AML-193 (cell line): ENCODE measurements at regions not wholly inside any gene's neighbourhood (a gene's known extent, or its start where the extent isn't known, plus 50 kb on each side); places are given as distances from the start of the nearest gene placed in this dataset.

ENCODE experiments used
- DNase-seq, 2 experiments: peaks; one replicate each; lab custom pipeline; 2025; lab: John Stamatoyannopoulos, UW

- DNase-seq, result no peak
Measured at GRCh38 chr14:98707522-98707921, 564.5 kb downstream of the BCL11B start.

DNA sequence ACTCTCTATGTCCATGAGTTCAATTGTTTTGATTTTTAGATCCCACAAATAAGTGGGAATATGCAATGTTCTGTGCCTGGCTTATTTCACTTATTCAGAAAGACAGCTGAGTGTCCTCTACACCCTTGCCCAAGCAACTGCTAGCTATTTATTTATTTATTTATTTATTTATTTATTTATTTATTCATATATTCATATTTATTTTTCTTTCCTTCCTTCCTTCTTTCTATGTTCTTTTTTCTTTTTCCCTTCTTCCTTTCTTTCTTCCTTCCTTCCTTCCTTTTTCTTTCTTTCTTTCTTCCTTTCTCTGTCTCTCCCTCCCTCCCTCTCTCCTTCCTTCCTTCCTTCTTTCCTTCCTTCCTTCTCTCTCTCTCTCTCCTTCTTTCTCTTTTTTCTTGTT is 563.4 kb downstream of the BCL11B start:
- no peak for DNase-seq

DNA sequence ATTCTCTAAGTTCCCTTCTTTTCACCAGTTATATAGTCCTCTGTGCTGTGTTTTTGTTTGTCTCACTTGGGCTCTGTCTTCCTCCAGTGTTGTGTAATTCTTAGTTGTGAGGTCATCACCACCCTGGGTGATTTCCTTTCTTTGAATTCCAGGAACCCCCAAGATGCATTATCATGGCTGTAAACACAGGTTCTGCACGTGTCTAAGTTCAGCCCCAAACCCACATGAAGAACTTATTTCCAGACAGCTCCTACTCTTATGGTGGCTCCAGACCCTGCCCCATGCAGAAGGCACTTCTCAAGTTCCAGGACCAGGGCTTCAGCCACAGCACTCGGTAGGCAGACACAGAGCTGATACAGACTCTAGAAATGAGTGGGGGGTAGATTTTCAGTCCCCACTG is 560.5 kb downstream of the BCL11B start:
- DNase-seq, result no peak

- no peak for DNase-seq
Measured at GRCh38 chr14:98714626-98715425, 557.2 kb downstream of the BCL11B start.

DNA sequence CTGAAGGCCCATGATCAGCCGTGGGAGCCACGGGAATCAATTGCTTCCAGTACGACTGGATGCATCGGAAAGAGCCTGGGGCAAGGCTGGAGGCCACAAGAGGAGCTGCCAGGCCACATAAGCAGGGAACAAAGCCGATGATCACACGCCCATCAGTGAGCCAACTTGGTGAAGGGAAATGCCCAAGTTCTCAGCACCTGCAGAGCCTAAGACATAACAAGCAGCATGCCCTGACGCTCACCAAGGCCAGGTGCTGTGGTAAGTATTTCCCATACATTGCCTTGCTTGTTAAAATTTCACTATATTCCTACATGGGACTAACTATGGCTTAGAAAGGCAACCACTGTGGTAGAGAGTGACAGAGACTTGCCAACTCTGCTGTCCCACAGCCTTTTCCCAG is 555.9 kb downstream of the BCL11B start:
- no peak for DNase-seq

DNA sequence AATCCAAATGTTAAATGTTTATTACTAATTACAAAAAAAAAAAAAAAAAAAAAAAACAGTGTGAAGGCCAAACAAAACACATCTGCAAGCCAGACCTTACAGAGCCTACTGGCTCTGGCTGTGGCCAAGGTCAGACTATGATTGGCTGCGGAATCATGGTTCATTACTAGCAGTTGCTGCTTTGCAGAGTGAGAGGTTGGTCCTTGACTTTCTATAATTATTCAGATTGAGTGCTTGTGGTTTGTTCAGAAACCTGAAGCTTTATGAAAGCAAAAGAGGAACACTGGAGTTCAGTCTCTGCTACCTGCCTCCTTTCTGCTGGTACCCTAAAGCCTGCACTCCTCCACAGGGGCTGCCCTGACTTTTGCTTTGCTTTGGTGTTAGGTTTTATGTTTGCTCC is 550.9 kb downstream of the BCL11B start:
- DNase-seq, result no peak

DNA sequence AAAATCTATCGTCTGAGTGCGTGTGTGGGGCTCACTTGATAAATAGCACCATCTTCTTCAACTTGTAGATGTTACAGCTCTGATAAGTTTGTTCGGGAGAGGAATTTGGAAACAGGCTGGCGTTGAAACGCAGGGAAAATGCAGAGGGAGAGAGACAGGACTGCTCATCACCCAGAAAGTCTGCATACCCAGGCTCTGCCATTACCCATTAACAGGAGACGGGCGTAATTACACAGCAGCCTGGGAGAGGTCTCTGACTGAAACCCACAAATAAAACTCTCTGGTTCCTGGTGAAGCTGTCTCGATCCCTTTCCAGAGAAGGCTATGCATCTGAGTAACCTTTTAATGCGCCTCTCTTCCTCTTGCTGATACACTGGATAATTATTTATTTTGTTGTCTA is 547.3 kb downstream of the BCL11B start:
- no peak for DNase-seq

GRCh38 chr14:98725191-98725590 is 546.8 kb downstream of the BCL11B start:
- no peak for DNase-seq

DNA sequence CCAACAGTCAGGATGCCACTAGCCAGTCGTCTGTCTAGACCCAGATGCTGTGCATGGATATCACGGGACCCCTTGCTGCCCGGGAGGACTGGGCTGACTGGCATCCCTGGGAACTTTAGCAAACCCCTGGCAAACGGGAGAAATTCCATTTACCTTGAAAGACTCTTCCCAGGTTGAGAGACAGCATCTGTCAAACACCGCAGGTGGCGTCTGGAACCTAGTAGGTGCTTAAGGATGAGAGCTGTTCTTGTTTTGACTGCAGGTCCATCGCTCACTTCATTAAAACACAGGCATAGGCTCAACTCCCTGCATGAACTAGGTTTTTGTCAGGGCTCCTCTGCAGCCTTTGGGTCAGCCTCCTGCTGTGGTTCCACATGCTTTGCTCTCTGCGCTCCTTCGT is 546.3 kb downstream of the BCL11B start:
- no peak for DNase-seq

GRCh38 chr14:98726585-98727405 is 545.2 kb downstream of the BCL11B start:
- no peak for DNase-seq

GRCh38 chr14:98728024-98728423 is 544.0 kb downstream of the BCL11B start:
- DNase-seq, result no peak

GRCh38 chr14:98728836-98729235 is 543.2 kb downstream of the BCL11B start:
- DNase-seq, result no peak

GRCh38 chr14:98731286-98731685 is 540.7 kb downstream of the BCL11B start:
- DNase-seq, result no peak

DNA sequence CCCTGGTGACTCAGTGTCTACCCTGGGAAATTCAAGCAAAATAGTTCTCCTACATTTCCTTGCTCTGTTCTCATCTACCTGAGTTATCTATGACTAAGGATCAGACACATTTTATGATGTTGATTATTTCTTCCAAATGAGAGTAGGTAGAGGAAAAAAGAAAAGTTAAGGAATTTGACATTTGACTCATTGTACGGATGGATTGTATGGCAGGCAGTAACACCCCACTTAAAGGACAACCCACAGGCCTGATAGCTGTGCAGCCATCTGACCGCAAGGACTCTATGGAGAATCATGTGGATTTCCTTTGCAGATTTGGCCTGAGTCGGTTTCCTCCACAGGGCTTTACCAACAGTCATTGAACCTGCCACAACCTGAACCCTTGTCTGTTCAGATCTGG is 540.3 kb downstream of the BCL11B start:
- no peak for DNase-seq

GRCh38 chr14:98733536-98733935 is 538.5 kb downstream of the BCL11B start:
- DNase-seq, result no peak

GRCh38 chr14:98736701-98737338 is 535.2 kb downstream of the BCL11B start:
- no peak for DNase-seq

DNA sequence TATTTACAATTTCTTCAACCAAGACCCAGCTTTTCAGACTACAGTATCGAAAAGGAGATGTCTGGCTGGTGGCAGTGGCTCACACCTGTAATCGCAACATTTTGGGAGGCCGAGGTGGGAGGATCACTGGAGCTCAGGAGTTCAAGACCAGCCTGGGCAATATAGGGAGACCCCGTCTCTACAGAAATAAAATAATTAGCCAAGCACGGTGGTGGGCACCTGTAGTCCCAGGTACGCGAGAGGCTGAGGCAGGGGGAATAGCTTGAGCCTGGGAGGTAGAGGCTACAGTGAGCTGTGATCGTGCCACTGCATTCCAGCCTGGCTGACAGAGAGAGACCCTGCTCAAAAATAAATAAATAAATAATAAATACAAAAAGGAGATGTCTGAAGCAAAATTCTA is 530.5 kb downstream of the BCL11B start:
- DNase-seq, result no peak

GRCh38 chr14:98742001-98742400 is 530.0 kb downstream of the BCL11B start:
- no peak for DNase-seq

- DNase-seq, result no peak
Measured at GRCh38 chr14:98743536-98743935, 528.5 kb downstream of the BCL11B start.

- no peak for DNase-seq
Measured at GRCh38 chr14:98748966-98749365, 523.0 kb downstream of the BCL11B start.

GRCh38 chr14:98751110-98751509 is 520.9 kb downstream of the BCL11B start:
- no peak for DNase-seq

DNA sequence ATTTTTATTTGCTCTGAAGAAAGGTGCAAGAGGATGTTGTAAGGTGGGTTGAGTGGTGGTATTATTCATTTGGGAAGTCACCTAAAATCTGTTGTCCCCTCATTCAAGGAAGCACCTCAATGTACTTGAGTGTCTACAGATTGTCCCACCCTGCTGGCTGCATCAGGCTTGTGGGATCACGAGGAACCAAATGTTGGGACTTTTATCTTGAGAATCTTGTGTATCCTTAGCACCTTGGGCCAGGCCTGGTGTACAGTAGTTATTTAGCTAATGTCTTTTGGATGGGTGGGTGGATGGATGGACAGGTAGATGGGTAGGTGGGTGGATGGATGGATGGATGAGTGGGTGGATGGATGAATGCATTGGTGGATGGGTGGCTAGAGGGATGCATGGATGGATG is 519.3 kb downstream of the BCL11B start:
- DNase-seq, result no peak
